Erythroblast (primary cell): ENCODE measurements at regions not wholly inside any gene's neighbourhood (a gene's known extent, or its start where the extent isn't known, plus 50 kb on each side); places are given as distances from the start of the nearest gene placed in this dataset.

Experiments
- GATA1 ChIP-seq: IDR thresholded peaks from 2 replicates; pipeline ENCODE4 v1.6.1; 2011; ENCODE audit warnings: low read depth, mild to moderate bottlenecking, control low read depth, low read length, moderate library complexity
- POLR2A ChIP-seq: IDR thresholded peaks from 2 replicates; pipeline ENCODE4 v1.6.1; 2011; ENCODE audit warnings: mild to moderate bottlenecking, low read length

- TF ChIP-seq POLR2A, result no peak
- no peak for TF ChIP-seq GATA1
Observed at GRCh38 chr3:193859195-193859594, 266.2 kb downstream of the OPA1 start.
